ENCODE measurements at regions not wholly inside any gene's neighbourhood (a gene's known extent, or its start where the extent isn't known, plus 50 kb on each side); places are given as distances from the start of the nearest gene placed in this dataset.

DNA sequence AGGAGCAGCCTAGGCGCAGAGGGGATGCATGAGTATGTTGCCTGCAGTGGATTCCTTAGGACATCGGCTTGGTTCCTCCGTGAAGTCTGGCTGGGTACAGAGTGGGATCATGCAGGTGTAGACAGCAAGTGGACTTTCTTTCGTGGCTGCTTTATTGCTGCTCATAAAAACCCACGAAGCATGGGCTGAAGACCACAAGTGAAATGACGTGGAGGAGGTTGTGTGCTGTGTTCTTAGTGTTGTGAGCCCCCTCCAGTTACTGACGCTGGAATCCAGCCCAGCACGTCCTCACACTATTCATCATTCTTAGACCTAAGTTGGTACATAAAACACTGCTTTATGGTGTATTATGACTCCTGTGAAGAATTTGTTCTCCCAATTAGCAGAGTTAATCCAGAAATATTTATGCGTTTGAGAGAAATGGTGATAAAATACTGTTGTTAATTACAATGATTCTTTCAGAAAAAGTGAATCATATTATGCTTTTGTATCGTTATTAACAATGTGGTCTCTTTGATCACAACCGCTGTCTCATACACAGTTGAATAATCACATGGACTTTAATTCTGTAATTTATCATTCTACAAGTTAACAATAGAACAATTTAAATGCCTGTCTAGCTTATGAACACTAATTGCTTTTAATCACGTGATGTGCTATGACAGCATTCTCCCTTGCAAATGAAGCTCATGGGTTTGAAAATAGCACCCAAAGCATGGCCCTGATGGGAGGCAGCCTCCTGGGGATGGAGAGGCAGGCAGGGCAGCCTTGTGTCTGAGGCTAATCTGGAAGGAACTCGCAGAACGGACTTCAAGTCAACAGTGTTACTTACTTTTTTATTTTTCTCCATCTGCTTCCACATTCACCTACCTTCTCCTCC lies 233.9 kb upstream of the SYNDIG1 start:
- Histone ChIP-seq H3K79me2 (ENCODE audit: insufficient read depth, low read length) (no peaks in the 10 kb centered on the region), H3K4me3 (ENCODE audit: insufficient read depth, low read depth, low read length) (no peak overlapping the region), H3K9ac (ENCODE audit: low read length) (no peak overlapping the region), H3K27me3 (ENCODE audit: insufficient read depth, low read length) (no peaks in the 10 kb centered on the region), H4K20me1 (ENCODE audit: insufficient read depth, low read length) (no peaks in the 10 kb centered on the region), H3K27ac (ENCODE audit: low read depth, low read length) (no peak overlapping the region), H2AFZ (ENCODE audit: low read depth, low read length) (no peak overlapping the region), H3K4me2 (ENCODE audit: low read length) (no peak overlapping the region), H3K9me3 (ENCODE audit: insufficient read depth, low read depth, low read length) (no peaks in the 10 kb centered on the region), H3K4me1 (ENCODE audit: insufficient read depth, low read length) (no peaks in the 10 kb centered on the region), H3K36me3 (ENCODE audit: insufficient read depth, low read length) (no peaks in the 10 kb centered on the region)
- TF ChIP-seq EZH2 (IDR thresholded peaks at IDR 0.05; ENCODE audit: insufficient read depth, low read length) = no peak
- TF ChIP-seq, protein P1, sequence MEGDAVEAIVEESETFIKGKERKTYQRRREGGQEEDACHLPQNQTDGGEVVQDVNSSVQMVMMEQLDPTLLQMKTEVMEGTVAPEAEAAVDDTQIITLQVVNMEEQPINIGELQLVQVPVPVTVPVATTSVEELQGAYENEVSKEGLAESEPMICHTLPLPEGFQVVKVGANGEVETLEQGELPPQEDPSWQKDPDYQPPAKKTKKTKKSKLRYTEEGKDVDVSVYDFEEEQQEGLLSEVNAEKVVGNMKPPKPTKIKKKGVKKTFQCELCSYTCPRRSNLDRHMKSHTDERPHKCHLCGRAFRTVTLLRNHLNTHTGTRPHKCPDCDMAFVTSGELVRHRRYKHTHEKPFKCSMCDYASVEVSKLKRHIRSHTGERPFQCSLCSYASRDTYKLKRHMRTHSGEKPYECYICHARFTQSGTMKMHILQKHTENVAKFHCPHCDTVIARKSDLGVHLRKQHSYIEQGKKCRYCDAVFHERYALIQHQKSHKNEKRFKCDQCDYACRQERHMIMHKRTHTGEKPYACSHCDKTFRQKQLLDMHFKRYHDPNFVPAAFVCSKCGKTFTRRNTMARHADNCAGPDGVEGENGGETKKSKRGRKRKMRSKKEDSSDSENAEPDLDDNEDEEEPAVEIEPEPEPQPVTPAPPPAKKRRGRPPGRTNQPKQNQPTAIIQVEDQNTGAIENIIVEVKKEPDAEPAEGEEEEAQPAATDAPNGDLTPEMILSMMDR (IDR thresholded peaks at IDR 0.05; ENCODE audit: insufficient read depth, low read depth, low read length) = no peak
- Mint-ChIP-seq H3K27ac (ENCODE audit: unreplicated experiment) (no peak overlapping the region), H3K4me1 (ENCODE audit: low read depth, unreplicated experiment) (no peaks in the 10 kb centered on the region), H3K4me3 (ENCODE audit: unreplicated experiment) (no peak overlapping the region), H3K36me3 (ENCODE audit: low read depth, unreplicated experiment) (no peaks in the 10 kb centered on the region), H3K27me3 (ENCODE audit: low read depth, unreplicated experiment) (peaks cover 14% of the 10 kb centered on the region), H3K9me3 (ENCODE audit: unreplicated experiment) (no peaks in the 10 kb centered on the region)
- FAIRE-seq (no peak), DNase-seq (ENCODE audit: low read depth) (no peak)

DNA sequence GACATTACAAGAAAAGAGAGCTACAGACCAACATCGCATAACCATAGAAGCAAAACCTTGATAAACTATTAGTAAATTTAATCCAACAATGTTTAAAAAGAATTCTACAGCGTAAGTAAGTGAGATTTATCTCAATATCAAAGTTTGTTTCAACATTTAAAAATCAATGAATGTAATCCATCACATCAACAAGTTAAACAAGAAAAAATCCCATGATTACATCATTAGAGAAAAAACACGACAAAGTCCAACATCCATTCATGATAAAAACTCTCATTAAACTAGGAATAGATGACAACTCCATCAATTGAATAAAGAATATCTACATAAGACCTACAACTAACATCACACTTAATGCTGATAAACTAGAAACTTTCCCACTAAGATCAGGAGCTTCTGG lies 239.0 kb upstream of the GGTLC1 start:
- H3K9ac ChIP-seq (ENCODE audit: low read length) = no peak overlapping the region
- no peaks in the 10 kb centered on the region for H3K4me1 ChIP-seq (ENCODE audit: insufficient read depth, low read length)
- H3K27me3 ChIP-seq (ENCODE audit: insufficient read depth, low read length) = peaks cover 2% of the 10 kb centered on the region
- no peaks in the 10 kb centered on the region for H3K4me1 Mint-ChIP-seq (ENCODE audit: low read depth, unreplicated experiment)
- H3K79me2 ChIP-seq (ENCODE audit: insufficient read depth, low read length) = no peaks in the 10 kb centered on the region
- no peaks in the 10 kb centered on the region for H3K9me3 Mint-ChIP-seq (ENCODE audit: unreplicated experiment)
- H3K36me3 ChIP-seq (ENCODE audit: insufficient read depth, low read length) = no peaks in the 10 kb centered on the region
- no peaks in the 10 kb centered on the region for H4K20me1 ChIP-seq (ENCODE audit: insufficient read depth, low read length)
- H3K27ac Mint-ChIP-seq (ENCODE audit: unreplicated experiment) = no peak overlapping the region
- no peak overlapping the region for H3K4me3 ChIP-seq (ENCODE audit: insufficient read depth, low read depth, low read length)
- H3K9me3 ChIP-seq (ENCODE audit: insufficient read depth, low read depth, low read length) = no peaks in the 10 kb centered on the region
- DNase-seq (ENCODE audit: low read depth) (no peak), FAIRE-seq (no peak)
- TF ChIP-seq, protein P1 (IDR thresholded peaks at IDR 0.05; ENCODE audit: insufficient read depth, low read depth, low read length) = no peak
- no peak for TF ChIP-seq EZH2 (IDR thresholded peaks at IDR 0.05; ENCODE audit: insufficient read depth, low read length)
- no peak overlapping the region for H3K4me3 Mint-ChIP-seq (ENCODE audit: unreplicated experiment)
- peaks cover 8% of the 10 kb centered on the region for H3K27me3 Mint-ChIP-seq (ENCODE audit: low read depth, unreplicated experiment)
- no peak overlapping the region for H2AFZ ChIP-seq (ENCODE audit: low read depth, low read length)
- no peaks in the 10 kb centered on the region for H3K36me3 Mint-ChIP-seq (ENCODE audit: low read depth, unreplicated experiment)
- H3K27ac ChIP-seq (ENCODE audit: low read depth, low read length) = no peak overlapping the region
- H3K4me2 ChIP-seq (ENCODE audit: low read length) = no peak overlapping the region

DNA sequence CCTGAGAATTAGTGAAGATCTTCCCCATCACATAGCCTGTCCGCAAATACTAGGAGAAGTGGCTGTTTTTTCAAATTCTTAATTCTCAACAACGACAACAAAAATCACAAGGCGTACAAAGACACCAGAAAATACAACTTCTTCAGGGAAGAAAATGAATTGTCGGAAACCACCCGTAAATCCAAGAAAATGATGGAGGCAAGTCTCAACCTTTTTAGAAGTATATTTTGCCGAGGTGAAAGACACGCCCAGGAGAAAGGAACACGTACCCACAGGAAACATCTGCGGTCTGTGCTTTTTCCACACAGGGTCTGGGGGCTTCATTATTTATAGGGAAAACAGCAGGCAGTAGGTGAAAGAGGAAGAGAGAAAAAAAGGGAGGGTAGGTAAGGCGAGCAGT lies 223.9 kb upstream of the GGTLC1 start:
- no peak for TF ChIP-seq EZH2 (IDR thresholded peaks at IDR 0.05; ENCODE audit: insufficient read depth, low read length)
- TF ChIP-seq, protein P1 (IDR thresholded peaks at IDR 0.05; ENCODE audit: insufficient read depth, low read depth, low read length) = no peak
- H2AFZ ChIP-seq (ENCODE audit: low read depth, low read length) = no peak overlapping the region
- H3K9me3 ChIP-seq (ENCODE audit: insufficient read depth, low read depth, low read length) = peaks cover 2% of the 10 kb centered on the region
- H3K4me1 ChIP-seq (ENCODE audit: insufficient read depth, low read length) = no peaks in the 10 kb centered on the region
- H3K27me3 ChIP-seq (ENCODE audit: insufficient read depth, low read length) = peaks cover 2% of the 10 kb centered on the region
- no peaks in the 10 kb centered on the region for H3K79me2 ChIP-seq (ENCODE audit: insufficient read depth, low read length)
- peaks cover 4% of the 10 kb centered on the region for H3K9me3 Mint-ChIP-seq (ENCODE audit: unreplicated experiment)
- no peaks in the 10 kb centered on the region for H3K4me1 Mint-ChIP-seq (ENCODE audit: low read depth, unreplicated experiment)
- FAIRE-seq = no peak
- no peak overlapping the region for H3K4me3 ChIP-seq (ENCODE audit: insufficient read depth, low read depth, low read length)
- H3K36me3 Mint-ChIP-seq (ENCODE audit: low read depth, unreplicated experiment) = no peaks in the 10 kb centered on the region
- no peak for DNase-seq (ENCODE audit: low read depth)
- H3K27me3 Mint-ChIP-seq (ENCODE audit: low read depth, unreplicated experiment) = peaks cover 11% of the 10 kb centered on the region
- H3K4me2 ChIP-seq (ENCODE audit: low read length) = no peak overlapping the region
- no peak overlapping the region for H3K9ac ChIP-seq (ENCODE audit: low read length)
- no peak overlapping the region for H3K27ac Mint-ChIP-seq (ENCODE audit: unreplicated experiment)
- H3K4me3 Mint-ChIP-seq (ENCODE audit: unreplicated experiment) = no peak overlapping the region
- H3K36me3 ChIP-seq (ENCODE audit: insufficient read depth, low read length) = no peaks in the 10 kb centered on the region
- H3K27ac ChIP-seq (ENCODE audit: low read depth, low read length) = no peak overlapping the region
- H4K20me1 ChIP-seq (ENCODE audit: insufficient read depth, low read length) = no peaks in the 10 kb centered on the region
